Keratinocyte (primary cell): ENCODE measurements at regions not wholly inside any gene's neighbourhood (a gene's known extent, or its start where the extent isn't known, plus 50 kb on each side); places are given as distances from the start of the nearest gene placed in this dataset.

Experiments
- DNase-seq: peaks from one replicate; pipeline ENCODE4 v3.0.0-alpha.2; 2011; ENCODE audit warnings: low read depth, missing footprints, low spot score
- FAIRE-seq: peaks from 2 replicates; lab custom pipeline; 2011; peaks lifted over from hg19 to GRCh38; lab: Jason Lieb, UNC
- H2AFZ ChIP-seq: 2 replicates; pipeline ENCODE4 v1.6.0; 2012; ENCODE audit warnings: low read length, control low read depth, inconsistent platforms; ENCODE audit not compliant: control insufficient read depth
- H3K27ac ChIP-seq: 2 replicates; pipeline ENCODE4 v1.5.1; 2011; ENCODE audit warnings: low read length; ENCODE audit not compliant: control insufficient read depth, insufficient read depth
- H3K27me3 ChIP-seq: 3 replicates; pipeline ENCODE4 v1.6.0; 2011; ENCODE audit warnings: low read length; ENCODE audit not compliant: control insufficient read depth, insufficient read depth; ENCODE audit errors: extremely low read depth
- H3K36me3 ChIP-seq, 2 experiments: 2 replicates in 1 of 2; 3 replicates in 1 of 2; pipeline ENCODE4 v1.5.1; 2011; ENCODE audit warnings: low read length in 2 of 2, mild to moderate bottlenecking in 1 of 2; ENCODE audit not compliant: control insufficient read depth in 2 of 2, insufficient read depth in 2 of 2; ENCODE audit errors: extremely low read depth in 1 of 2
- H3K4me1 ChIP-seq: 3 replicates; pipeline ENCODE4 v1.5.1; 2011; ENCODE audit warnings: low read length; ENCODE audit not compliant: control insufficient read depth, insufficient read depth; ENCODE audit errors: extremely low read depth
- H3K4me2 ChIP-seq: 3 replicates; pipeline ENCODE4 v1.6.0; 2011; ENCODE audit warnings: low read depth, low read length; ENCODE audit not compliant: control insufficient read depth, insufficient read depth; ENCODE audit errors: extremely low read depth
- H3K4me3 ChIP-seq, 3 experiments: fragments of 200-600 bp in 1 of 3; sonication (generic) in 1 of 3; 2 replicates in 2 of 3; 3 replicates in 1 of 3; pipeline ENCODE4 v1.5.1; 2011 to 2016; ENCODE audit warnings: low read length in 3 of 3, mild to moderate bottlenecking in 3 of 3, control low read depth in 2 of 3, inconsistent platforms in 1 of 3, low read depth in 1 of 3, mixed read lengths in 1 of 3, mixed run types in 1 of 3, moderate library complexity in 1 of 3; ENCODE audit not compliant: control insufficient read depth in 2 of 3, insufficient read depth in 2 of 3; ENCODE audit errors: extremely low read depth in 1 of 3
- H3K79me2 ChIP-seq: 2 replicates; pipeline ENCODE4 v1.6.0; 2012; ENCODE audit warnings: low read length; ENCODE audit not compliant: control insufficient read depth, insufficient read depth
- H3K9ac ChIP-seq: 3 replicates; pipeline ENCODE4 v1.6.0; 2011; ENCODE audit warnings: low read length; ENCODE audit not compliant: control insufficient read depth, insufficient read depth; ENCODE audit errors: extremely low read depth
- H3K9me1 ChIP-seq: 3 replicates; pipeline ENCODE4 v1.6.0; 2011; ENCODE audit warnings: low read length; ENCODE audit not compliant: control insufficient read depth, insufficient read depth; ENCODE audit errors: extremely low read depth
- H3K9me3 ChIP-seq: 2 replicates; pipeline ENCODE4 v1.5.1; 2012; ENCODE audit warnings: low read depth, low read length; ENCODE audit not compliant: control insufficient read depth
- H4K20me1 ChIP-seq: 3 replicates; pipeline ENCODE4 v1.6.0; 2011; ENCODE audit warnings: low read length; ENCODE audit not compliant: control insufficient read depth, insufficient read depth; ENCODE audit errors: extremely low read depth
- EZH2 ChIP-seq: IDR thresholded peaks from one replicate; pipeline ENCODE4 v1.6.1; 2012; ENCODE audit warnings: inconsistent platforms, mild to moderate bottlenecking, low read length, moderate library complexity
- dilution Hi-C: fragments of 300-500 bp; cut with MboI; formaldehyde crosslinking; loops from one replicate; pipeline ENCODE4 v1.7.0; 2020; ENCODE audit warnings: low sequenced_read_pairs; ENCODE audit not compliant: extremely low pct_ligation_motif_present
- TF ChIP-seq, protein P1 (sequence below), 3 experiments: IDR thresholded peaks in 1 of 3; conservative IDR thresholded peaks in 1 of 3; optimal IDR thresholded peaks in 1 of 3; 2 replicates in 2 of 3; 3 replicates in 1 of 3; pipeline versions ENCODE3 to v1.5.1; 2011; ENCODE audit warnings: low read length in 3 of 3, mild to moderate bottlenecking in 3 of 3, moderate library complexity in 2 of 3, control low read depth in 1 of 3, inconsistent platforms in 1 of 3; ENCODE audit not compliant: insufficient read depth in 2 of 3; ENCODE audit errors: extremely low read depth in 1 of 3

GRCh38 chr7:153152801-153153422 is 393.4 kb downstream of the ACTR3B start:
- Histone ChIP-seq H3K27ac (no peak overlapping the region), H3K9me3 (peaks cover 2% of the 10 kb centered on the region), H3K4me3 (no peak overlapping the region), H3K9me1 (no peaks in the 10 kb centered on the region), H3K9ac (no peak overlapping the region), H4K20me1 (no peaks in the 10 kb centered on the region), H3K4me2 (no peak overlapping the region), H3K27me3 (no peaks in the 10 kb centered on the region), H2AFZ (no peak overlapping the region), H3K79me2 (no peaks in the 10 kb centered on the region), H3K36me3 (no peaks in the 10 kb centered on the region), H3K4me1 (no peaks in the 10 kb centered on the region)
- dilution Hi-C loops, result no loop called here
- no peak for DNase-seq
- TF ChIP-seq EZH2, result no peak
- no peak for FAIRE-seq

GRCh38 chr7:153158149-153158548 is 398.6 kb downstream of the ACTR3B start:
- Histone ChIP-seq H3K36me3 (no peaks in the 10 kb centered on the region), H2AFZ (no peak overlapping the region), H3K4me1 (no peaks in the 10 kb centered on the region), H4K20me1 (no peaks in the 10 kb centered on the region), H3K27ac (no peak overlapping the region), H3K4me3 (no peak overlapping the region), H3K27me3 (no peaks in the 10 kb centered on the region), H3K9me3 (no peaks in the 10 kb centered on the region), H3K9me1 (no peaks in the 10 kb centered on the region), H3K9ac (no peak overlapping the region), H3K79me2 (no peaks in the 10 kb centered on the region), H3K4me2 (no peak overlapping the region)
- TF ChIP-seq, protein P1, sequence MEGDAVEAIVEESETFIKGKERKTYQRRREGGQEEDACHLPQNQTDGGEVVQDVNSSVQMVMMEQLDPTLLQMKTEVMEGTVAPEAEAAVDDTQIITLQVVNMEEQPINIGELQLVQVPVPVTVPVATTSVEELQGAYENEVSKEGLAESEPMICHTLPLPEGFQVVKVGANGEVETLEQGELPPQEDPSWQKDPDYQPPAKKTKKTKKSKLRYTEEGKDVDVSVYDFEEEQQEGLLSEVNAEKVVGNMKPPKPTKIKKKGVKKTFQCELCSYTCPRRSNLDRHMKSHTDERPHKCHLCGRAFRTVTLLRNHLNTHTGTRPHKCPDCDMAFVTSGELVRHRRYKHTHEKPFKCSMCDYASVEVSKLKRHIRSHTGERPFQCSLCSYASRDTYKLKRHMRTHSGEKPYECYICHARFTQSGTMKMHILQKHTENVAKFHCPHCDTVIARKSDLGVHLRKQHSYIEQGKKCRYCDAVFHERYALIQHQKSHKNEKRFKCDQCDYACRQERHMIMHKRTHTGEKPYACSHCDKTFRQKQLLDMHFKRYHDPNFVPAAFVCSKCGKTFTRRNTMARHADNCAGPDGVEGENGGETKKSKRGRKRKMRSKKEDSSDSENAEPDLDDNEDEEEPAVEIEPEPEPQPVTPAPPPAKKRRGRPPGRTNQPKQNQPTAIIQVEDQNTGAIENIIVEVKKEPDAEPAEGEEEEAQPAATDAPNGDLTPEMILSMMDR (optimal IDR thresholded peaks at IDR 0.05 in 1 of 3, IDR thresholded peaks at IDR 0.05 in 1 of 3, conservative IDR thresholded peaks at IDR 0.05 in 1 of 3; ENCODE audit: extremely low read depth in 1 of 3, insufficient read depth in 2 of 3, low read length in 3 of 3), result no peak
- no peak for TF ChIP-seq EZH2
- FAIRE-seq (no peak), DNase-seq (no peak)
- dilution Hi-C loops, result no loop called here

DNA sequence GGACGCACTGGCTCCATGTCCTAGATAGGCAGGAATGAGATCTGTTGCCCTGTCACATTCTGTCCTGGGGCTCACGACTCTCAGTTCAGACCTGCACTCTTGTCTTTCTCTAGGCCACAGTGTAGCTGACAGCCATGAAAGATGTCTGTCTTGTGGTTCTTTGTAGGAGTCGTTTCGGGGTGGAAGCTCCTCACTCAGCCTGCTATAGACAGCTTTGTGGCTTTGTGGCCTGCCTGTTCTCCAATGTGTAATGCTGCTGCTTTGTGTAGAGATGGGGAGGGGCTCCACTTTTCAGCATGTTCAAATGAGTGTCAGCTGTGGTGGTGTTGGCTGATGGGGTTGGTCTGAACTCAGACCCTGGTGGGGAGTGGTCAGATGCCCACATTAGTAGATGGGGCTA is 410.7 kb downstream of the ACTR3B start:
- Histone ChIP-seq H3K9me1 (no peaks in the 10 kb centered on the region), H3K79me2 (no peaks in the 10 kb centered on the region), H2AFZ (no peak overlapping the region), H3K4me1 (no peaks in the 10 kb centered on the region), H4K20me1 (no peaks in the 10 kb centered on the region), H3K9ac (no peak overlapping the region), H3K9me3 (peaks cover 8% of the 10 kb centered on the region), H3K4me3 (no peak overlapping the region), H3K27me3 (no peaks in the 10 kb centered on the region), H3K27ac (no peak overlapping the region), H3K36me3 (no peaks in the 10 kb centered on the region), H3K4me2 (no peak overlapping the region)
- no peak for TF ChIP-seq EZH2
- TF ChIP-seq, protein P1 (optimal IDR thresholded peaks at IDR 0.05 in 1 of 3, IDR thresholded peaks at IDR 0.05 in 1 of 3, conservative IDR thresholded peaks at IDR 0.05 in 1 of 3; ENCODE audit: extremely low read depth in 1 of 3, insufficient read depth in 2 of 3, low read length in 3 of 3), result no peak
- FAIRE-seq (no peak), DNase-seq (no peak)
- dilution Hi-C loops, result no loop called here
